ENCODE measurements at regions not wholly inside any gene's neighbourhood (a gene's known extent, or its start where the extent isn't known, plus 50 kb on each side); places are given as distances from the start of the nearest gene placed in this dataset.

GRCh38 chr3:182732232-182733015 is 60.9 kb upstream of the ATP11B start:
- TF ChIP-seq EZH2phosphoT487 (IDR thresholded peaks at IDR 0.05; ENCODE audit: insufficient read depth, low read depth) (no peak), EZH2 (IDR thresholded peaks at IDR 0.05; ENCODE audit: insufficient read depth, poor library complexity, severe bottlenecking) (no peak)
- Histone ChIP-seq H3K9me2 (ENCODE audit: insufficient read depth) (no peaks in the 10 kb centered on the region), H3K36me3 (ENCODE audit: low read depth) (no peaks in the 10 kb centered on the region), H3K27me3 (replicated peaks; ENCODE audit: insufficient read depth) (no peaks in the 10 kb centered on the region), H3K9ac (no peak overlapping the region), H3K79me2 (ENCODE audit: insufficient read depth) (no peaks in the 10 kb centered on the region), H4K20me1 (ENCODE audit: insufficient read depth) (no peaks in the 10 kb centered on the region), H3K4me1 (ENCODE audit: insufficient read depth) (peaks cover 11% of the 10 kb centered on the region), H3F3A (ENCODE audit: insufficient read depth) (no peaks in the 10 kb centered on the region), H3K4me2 (ENCODE audit: unreplicated experiment) (no peak overlapping the region), H3K27ac (no peak overlapping the region), H3K4me3 (no peak overlapping the region), H3K9me3 (ENCODE audit: low read depth) (no peaks in the 10 kb centered on the region), H2AFZ (no peak overlapping the region)
- no peak for DNase-seq
- in situ Hi-C loops (cut with MboI): no loop called here
- 74 to 77% methylated on average over 4 to 5 of the region's 5 CpGs for WGBS, 2 experiments (ENCODE audit: low coverage in 1 of 2, low lambda C conversion rate in 2 of 2, missing lambda C conversion rate in 2 of 2)

- Histone ChIP-seq H4K20me1 (ENCODE audit: insufficient read depth) (no peaks in the 10 kb centered on the region), H2AFZ (no peak overlapping the region), H3K9ac (no peak overlapping the region), H3K4me3 (peak overlapping the region; percentile 16), H3K79me2 (ENCODE audit: insufficient read depth) (no peaks in the 10 kb centered on the region), H3K4me1 (ENCODE audit: insufficient read depth) (peaks cover 20% of the 10 kb centered on the region), H3K36me3 (ENCODE audit: low read depth) (no peaks in the 10 kb centered on the region), H3K9me2 (ENCODE audit: insufficient read depth) (no peaks in the 10 kb centered on the region), H3K4me2 (ENCODE audit: unreplicated experiment) (peak overlapping the region; percentile 64), H3F3A (ENCODE audit: insufficient read depth) (no peaks in the 10 kb centered on the region), H3K27me3 (replicated peaks; ENCODE audit: insufficient read depth) (no peaks in the 10 kb centered on the region), H3K27ac (no peak overlapping the region), H3K9me3 (ENCODE audit: low read depth) (no peaks in the 10 kb centered on the region)
- peak; percentile 56 for DNase-seq
- no peak for TF ChIP-seq EZH2 (IDR thresholded peaks at IDR 0.05; ENCODE audit: insufficient read depth, poor library complexity, severe bottlenecking)
- no peak for TF ChIP-seq EZH2phosphoT487 (IDR thresholded peaks at IDR 0.05; ENCODE audit: insufficient read depth, low read depth)
- WGBS, 2 experiments (ENCODE audit: low coverage in 1 of 2, low lambda C conversion rate in 2 of 2, missing lambda C conversion rate in 2 of 2): 0 to 1% methylated on average over 2 of the region's 2 CpGs
- in situ Hi-C loops (cut with MboI): no loop called here
Measured at GRCh38 chr3:182735672-182736071, 57.6 kb upstream of the ATP11B start.

GRCh38 chr3:182737825-182738224 is 55.5 kb upstream of the ATP11B start:
- Histone ChIP-seq H3K4me1 (ENCODE audit: insufficient read depth) (peaks cover 20% of the 10 kb centered on the region), H3K79me2 (ENCODE audit: insufficient read depth) (no peaks in the 10 kb centered on the region), H3K36me3 (ENCODE audit: low read depth) (no peaks in the 10 kb centered on the region), H3K27ac (no peak overlapping the region), H3K9ac (no peak overlapping the region), H3K4me2 (ENCODE audit: unreplicated experiment) (no peak overlapping the region), H2AFZ (no peak overlapping the region), H3K27me3 (replicated peaks; ENCODE audit: insufficient read depth) (no peaks in the 10 kb centered on the region), H3F3A (ENCODE audit: insufficient read depth) (no peaks in the 10 kb centered on the region), H3K9me2 (ENCODE audit: insufficient read depth) (no peaks in the 10 kb centered on the region), H4K20me1 (ENCODE audit: insufficient read depth) (no peaks in the 10 kb centered on the region), H3K4me3 (no peak overlapping the region), H3K9me3 (ENCODE audit: low read depth) (no peaks in the 10 kb centered on the region)
- DNase-seq: no peak
- in situ Hi-C loops (cut with MboI): no loop called here
- TF ChIP-seq EZH2 (IDR thresholded peaks at IDR 0.05; ENCODE audit: insufficient read depth, poor library complexity, severe bottlenecking) (no peak), EZH2phosphoT487 (IDR thresholded peaks at IDR 0.05; ENCODE audit: insufficient read depth, low read depth) (no peak)
- 83 to 86% methylated on average over 2 of the region's 2 CpGs for WGBS, 2 experiments (ENCODE audit: low coverage in 1 of 2, low lambda C conversion rate in 2 of 2, missing lambda C conversion rate in 2 of 2)

- no peaks in the 10 kb centered on the region for H4K20me1 ChIP-seq (ENCODE audit: insufficient read depth)
- H3K27me3 ChIP-seq (replicated peaks; ENCODE audit: insufficient read depth): no peaks in the 10 kb centered on the region
- no peaks in the 10 kb centered on the region for H3K79me2 ChIP-seq (ENCODE audit: insufficient read depth)
- in situ Hi-C loops (cut with MboI): no loop called here
- no peak for DNase-seq
- no peak overlapping the region for H3K27ac ChIP-seq
- WGBS, 2 experiments (ENCODE audit: low coverage in 1 of 2, low lambda C conversion rate in 2 of 2, missing lambda C conversion rate in 2 of 2): 65 to 71% methylated on average over 6 of the region's 6 CpGs
- no peaks in the 10 kb centered on the region for H3K9me2 ChIP-seq (ENCODE audit: insufficient read depth)
- H3K4me1 ChIP-seq (ENCODE audit: insufficient read depth): peaks cover 20% of the 10 kb centered on the region
- no peak overlapping the region for H2AFZ ChIP-seq
- H3K4me2 ChIP-seq (ENCODE audit: unreplicated experiment): no peak overlapping the region
- H3K9ac ChIP-seq: no peak overlapping the region
- H3K4me3 ChIP-seq: no peak overlapping the region
- H3K36me3 ChIP-seq (ENCODE audit: low read depth): no peaks in the 10 kb centered on the region
- no peaks in the 10 kb centered on the region for H3F3A ChIP-seq (ENCODE audit: insufficient read depth)
- H3K9me3 ChIP-seq (ENCODE audit: low read depth): no peaks in the 10 kb centered on the region
- TF ChIP-seq EZH2phosphoT487 (IDR thresholded peaks at IDR 0.05; ENCODE audit: insufficient read depth, low read depth) (no peak), EZH2 (IDR thresholded peaks at IDR 0.05; ENCODE audit: insufficient read depth, poor library complexity, severe bottlenecking) (no peak)
Measured at GRCh38 chr3:182738583-182739411, 54.5 kb upstream of the ATP11B start.

Measured in GM23248 (cell line).